ENCODE measurements at regions not wholly inside any gene's neighbourhood (a gene's known extent, or its start where the extent isn't known, plus 50 kb on each side); places are given as distances from the start of the nearest gene placed in this dataset.

DNA sequence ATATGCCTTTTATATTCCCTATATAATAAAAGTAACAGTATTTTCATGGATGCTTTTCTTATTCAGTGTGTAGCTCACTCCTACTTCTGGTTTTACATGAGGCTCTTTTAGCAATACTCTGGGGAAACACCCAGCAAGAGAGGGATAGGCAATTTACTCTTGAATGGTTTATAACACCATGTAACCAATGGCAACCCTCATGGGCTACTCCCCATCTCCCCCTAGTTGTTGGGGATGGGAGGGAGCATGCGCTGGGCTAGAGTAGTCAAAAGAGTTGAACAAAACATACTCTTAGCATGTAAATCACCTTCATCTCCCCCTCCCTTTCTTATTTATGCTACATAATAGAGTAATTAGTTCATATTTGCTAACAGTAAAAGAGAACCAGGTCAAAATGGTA lies 140.1 kb upstream of the LRFN2 start:
- DNase-seq (ENCODE audit: low spot score) = no peak
- Histone ChIP-seq H3K4me2 (ENCODE audit: low read depth, low read length) (no peak overlapping the region), H2AFZ (ENCODE audit: low read length) (no peak overlapping the region), H3K79me2 (ENCODE audit: insufficient read depth, low read length) (no peaks in the 10 kb centered on the region), H3K36me3 (replicated peaks in 1 of 2; ENCODE audit: control insufficient read depth in 1 of 2, insufficient read depth in 2 of 2, low read length in 2 of 2) (no peaks in the 10 kb centered on the region), H3K4me3 (replicated peaks in 1 of 3; ENCODE audit: insufficient read depth in 1 of 3, low read depth in 2 of 3, low read length in 3 of 3) (no peak overlapping the region), H3K4me1 (ENCODE audit: insufficient read depth, low read length) (peaks cover 10% of the 10 kb centered on the region; the same call in 1 of the 2 replicates), H3K27ac (ENCODE audit: extremely low read length, insufficient read depth, low read length) (no peak overlapping the region), H3K27me3 (ENCODE audit: control insufficient read depth in 1 of 2, insufficient read depth in 2 of 2, low read length in 2 of 2) (0 out of 5 replicates have a peak, but pooled peaks cover 0 to 11% of the 10 kb centered on the region in 2 experiments), H4K20me1 (ENCODE audit: insufficient read depth, low read length) (no peaks in the 10 kb centered on the region), H3K9ac (ENCODE audit: insufficient read depth, low read depth, low read length) (no peak overlapping the region), H3K9me3 (ENCODE audit: low read length) (no peaks in the 10 kb centered on the region)
- intact Hi-C loops (cut with micrococcal nuclease; ENCODE audit: unreplicated experiment) (no loop called here), in situ Hi-C loops (cut with HindIII; ENCODE audit: extremely low pct_ligation_motif_present, low pct_unique_long_range_greater_than_20kb) (no loop called here)
- ChIA-PET POLR2A (no interaction called here), CTCF (ENCODE audit: low intra/inter-chr PET ratio, low total read pairs) (no interaction called here)
- ATAC-seq = no peak
- no TSS peak for BruUV-seq (replicated peaks)
- TF ChIP-seq KDM2A (CRISPR knock-in tag; IDR thresholded peaks at IDR 0.05; ENCODE audit: borderline replicate concordance, low read depth) = no peak
- TF ChIP-seq ZNF768 (CRISPR knock-in tag; IDR thresholded peaks at IDR 0.05) = no peak
- TF ChIP-seq TARDBP (CRISPR knock-in tag; IDR thresholded peaks at IDR 0.05) = no peak
- TF ChIP-seq, protein P1, sequence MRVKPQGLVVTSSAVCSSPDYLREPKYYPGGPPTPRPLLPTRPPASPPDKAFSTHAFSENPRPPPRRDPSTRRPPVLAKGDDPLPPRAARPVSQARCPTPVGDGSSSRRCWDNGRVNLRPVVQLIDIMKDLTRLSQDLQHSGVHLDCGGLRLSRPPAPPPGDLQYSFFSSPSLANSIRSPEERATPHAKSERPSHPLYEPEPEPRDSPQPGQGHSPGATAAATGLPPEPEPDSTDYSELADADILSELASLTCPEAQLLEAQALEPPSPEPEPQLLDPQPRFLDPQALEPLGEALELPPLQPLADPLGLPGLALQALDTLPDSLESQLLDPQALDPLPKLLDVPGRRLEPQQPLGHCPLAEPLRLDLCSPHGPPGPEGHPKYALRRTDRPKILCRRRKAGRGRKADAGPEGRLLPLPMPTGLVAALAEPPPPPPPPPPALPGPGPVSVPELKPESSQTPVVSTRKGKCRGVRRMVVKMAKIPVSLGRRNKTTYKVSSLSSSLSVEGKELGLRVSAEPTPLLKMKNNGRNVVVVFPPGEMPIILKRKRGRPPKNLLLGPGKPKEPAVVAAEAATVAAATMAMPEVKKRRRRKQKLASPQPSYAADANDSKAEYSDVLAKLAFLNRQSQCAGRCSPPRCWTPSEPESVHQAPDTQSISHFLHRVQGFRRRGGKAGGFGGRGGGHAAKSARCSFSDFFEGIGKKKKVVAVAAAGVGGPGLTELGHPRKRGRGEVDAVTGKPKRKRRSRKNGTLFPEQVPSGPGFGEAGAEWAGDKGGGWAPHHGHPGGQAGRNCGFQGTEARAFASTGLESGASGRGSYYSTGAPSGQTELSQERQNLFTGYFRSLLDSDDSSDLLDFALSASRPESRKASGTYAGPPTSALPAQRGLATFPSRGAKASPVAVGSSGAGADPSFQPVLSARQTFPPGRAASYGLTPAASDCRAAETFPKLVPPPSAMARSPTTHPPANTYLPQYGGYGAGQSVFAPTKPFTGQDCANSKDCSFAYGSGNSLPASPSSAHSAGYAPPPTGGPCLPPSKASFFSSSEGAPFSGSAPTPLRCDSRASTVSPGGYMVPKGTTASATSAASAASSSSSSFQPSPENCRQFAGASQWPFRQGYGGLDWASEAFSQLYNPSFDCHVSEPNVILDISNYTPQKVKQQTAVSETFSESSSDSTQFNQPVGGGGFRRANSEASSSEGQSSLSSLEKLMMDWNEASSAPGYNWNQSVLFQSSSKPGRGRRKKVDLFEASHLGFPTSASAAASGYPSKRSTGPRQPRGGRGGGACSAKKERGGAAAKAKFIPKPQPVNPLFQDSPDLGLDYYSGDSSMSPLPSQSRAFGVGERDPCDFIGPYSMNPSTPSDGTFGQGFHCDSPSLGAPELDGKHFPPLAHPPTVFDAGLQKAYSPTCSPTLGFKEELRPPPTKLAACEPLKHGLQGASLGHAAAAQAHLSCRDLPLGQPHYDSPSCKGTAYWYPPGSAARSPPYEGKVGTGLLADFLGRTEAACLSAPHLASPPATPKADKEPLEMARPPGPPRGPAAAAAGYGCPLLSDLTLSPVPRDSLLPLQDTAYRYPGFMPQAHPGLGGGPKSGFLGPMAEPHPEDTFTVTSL (CRISPR knock-in tag; IDR thresholded peaks at IDR 0.05; ENCODE audit: borderline replicate concordance) = no peak
- no peak for TF ChIP-seq SOX5 (CRISPR knock-in tag; IDR thresholded peaks at IDR 0.05; ENCODE audit: borderline replicate concordance)
- TF ChIP-seq, protein P2, sequence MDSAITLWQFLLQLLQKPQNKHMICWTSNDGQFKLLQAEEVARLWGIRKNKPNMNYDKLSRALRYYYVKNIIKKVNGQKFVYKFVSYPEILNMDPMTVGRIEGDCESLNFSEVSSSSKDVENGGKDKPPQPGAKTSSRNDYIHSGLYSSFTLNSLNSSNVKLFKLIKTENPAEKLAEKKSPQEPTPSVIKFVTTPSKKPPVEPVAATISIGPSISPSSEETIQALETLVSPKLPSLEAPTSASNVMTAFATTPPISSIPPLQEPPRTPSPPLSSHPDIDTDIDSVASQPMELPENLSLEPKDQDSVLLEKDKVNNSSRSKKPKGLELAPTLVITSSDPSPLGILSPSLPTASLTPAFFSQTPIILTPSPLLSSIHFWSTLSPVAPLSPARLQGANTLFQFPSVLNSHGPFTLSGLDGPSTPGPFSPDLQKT (CRISPR knock-in tag; IDR thresholded peaks at IDR 0.05; ENCODE audit: borderline replicate concordance) = no peak
- WGBS (ENCODE audit: low lambda C conversion rate) = 89% methylated on average over 1 of the region's 1 CpG
- no peak for FAIRE-seq
